Mononuclear cell (primary cell): ENCODE measurements at regions not wholly inside any gene's neighbourhood (a gene's known extent, or its start where the extent isn't known, plus 50 kb on each side); places are given as distances from the start of the nearest gene placed in this dataset.
"Not testable (repeated sequence)": the region's sequence is repeated elsewhere in the genome, so short reads cannot be mapped to it uniquely, and the experiment has no call there.

Experiments
- H3K27me3 ChIP-seq: 2 replicates; pipeline ENCODE4 v1.6.0; 2011; ENCODE audit warnings: low read length, control low read depth; ENCODE audit not compliant: insufficient read depth
- H3K4me1 ChIP-seq: 2 replicates; pipeline ENCODE4 v1.5.1; 2011; ENCODE audit warnings: mild to moderate bottlenecking, low read length, control low read depth; ENCODE audit not compliant: insufficient read depth
- H3K4me3 ChIP-seq: 2 replicates; pipeline ENCODE4 v1.5.1; 2011; ENCODE audit warnings: mild to moderate bottlenecking, low read length, moderate library complexity
- H3K9me3 ChIP-seq: 2 replicates; pipeline ENCODE4 v1.5.1; 2011; ENCODE audit warnings: low read depth, mild to moderate bottlenecking, control low read depth, low read length

GRCh38 chr21:28325618-28326017 lies 667.1 kb downstream of the LTN1 start:
- H3K9me3 ChIP-seq, result no peaks in the 10 kb centered on the region
- no peak overlapping the region for H3K4me3 ChIP-seq
- H3K4me1 ChIP-seq, result no peaks in the 10 kb centered on the region
- H3K27me3 ChIP-seq, result no peaks in the 10 kb centered on the region

GRCh38 chr21:28324690-28325089 lies 668.0 kb downstream of the LTN1 start:
- H3K4me1 ChIP-seq, result no peaks in the 10 kb centered on the region
- H3K27me3 ChIP-seq, result no peaks in the 10 kb centered on the region
- no peak overlapping the region for H3K4me3 ChIP-seq
- H3K9me3 ChIP-seq, result no peaks in the 10 kb centered on the region

GRCh38 chr21:28317177-28317950 lies 675.3 kb downstream of the LTN1 start:
- Histone ChIP-seq H3K9me3 (no peaks in the 10 kb centered on the region), H3K4me1 (no peaks in the 10 kb centered on the region), H3K4me3 (no peak overlapping the region), H3K27me3 (no peaks in the 10 kb centered on the region)

- Histone ChIP-seq H3K27me3 (no peaks in the 10 kb centered on the region), H3K4me1 (no peaks in the 10 kb centered on the region), H3K9me3 (no peaks in the 10 kb centered on the region), H3K4me3 (no peak overlapping the region)
Observed at GRCh38 chr21:28311411-28312190, 681.1 kb downstream of the LTN1 start.

- Histone ChIP-seq H3K9me3 (no peaks in the 10 kb centered on the region), H3K4me1 (no peaks in the 10 kb centered on the region), H3K27me3 (no peaks in the 10 kb centered on the region), H3K4me3 (no peak overlapping the region)
Observed at GRCh38 chr21:28310711-28311110, 682.0 kb downstream of the LTN1 start.

- Histone ChIP-seq H3K27me3 (no peaks in the 10 kb centered on the region), H3K4me1 (no peaks in the 10 kb centered on the region), H3K9me3 (no peaks in the 10 kb centered on the region), H3K4me3 (no peak overlapping the region)
Observed at GRCh38 chr21:28310171-28310685, 682.4 kb downstream of the LTN1 start.

- Histone ChIP-seq H3K9me3 (no peaks in the 10 kb centered on the region), H3K4me1 (no peaks in the 10 kb centered on the region), H3K4me3 (no peak overlapping the region), H3K27me3 (no peaks in the 10 kb centered on the region)
Observed at GRCh38 chr21:28309596-28309995, 683.1 kb downstream of the LTN1 start.

GRCh38 chr21:28308516-28308915 lies 684.2 kb downstream of the LTN1 start:
- no peaks in the 10 kb centered on the region for H3K9me3 ChIP-seq
- H3K4me1 ChIP-seq, result no peaks in the 10 kb centered on the region
- no peak overlapping the region for H3K4me3 ChIP-seq
- no peaks in the 10 kb centered on the region for H3K27me3 ChIP-seq

- no peaks in the 10 kb centered on the region for H3K4me1 ChIP-seq
Observed at GRCh38 chr21:28299946-28300345, 692.7 kb downstream of the LTN1 start.

GRCh38 chr21:28298251-28298672 lies 694.4 kb downstream of the LTN1 start:
- H3K27me3 ChIP-seq, result no peaks in the 10 kb centered on the region
- H3K9me3 ChIP-seq, result no peaks in the 10 kb centered on the region
- H3K4me1 ChIP-seq, result no peaks in the 10 kb centered on the region

More at GRCh38 chr21:28299946-28300345, 692.7 kb downstream of the LTN1 start:
- H3K4me3 ChIP-seq, result no peak overlapping the region
- H3K27me3 ChIP-seq, result no peaks in the 10 kb centered on the region
- H3K9me3 ChIP-seq, result no peaks in the 10 kb centered on the region

GRCh38 chr21:28294051-28294450 lies 698.6 kb downstream of the LTN1 start:
- Histone ChIP-seq H3K9me3 (no peaks in the 10 kb centered on the region), H3K4me3 (no peak overlapping the region), H3K27me3 (no peaks in the 10 kb centered on the region), H3K4me1 (no peaks in the 10 kb centered on the region)

More at GRCh38 chr21:28298251-28298672, 694.4 kb downstream of the LTN1 start:
- no peak overlapping the region for H3K4me3 ChIP-seq

- Histone ChIP-seq H3K4me1 (no peaks in the 10 kb centered on the region), H3K4me3 (no peak overlapping the region), H3K9me3 (peaks cover 4% of the 10 kb centered on the region), H3K27me3 (no peaks in the 10 kb centered on the region)
Observed at GRCh38 chr21:28283641-28284490, 708.8 kb downstream of the LTN1 start.

- no peaks in the 10 kb centered on the region for H3K4me1 ChIP-seq
- no peak overlapping the region for H3K4me3 ChIP-seq
- no peaks in the 10 kb centered on the region for H3K27me3 ChIP-seq
- peaks cover 3% of the 10 kb centered on the region for H3K9me3 ChIP-seq
Observed at GRCh38 chr21:28282833-28283232, 709.8 kb downstream of the LTN1 start.

GRCh38 chr21:28281357-28281756 lies 711.3 kb downstream of the LTN1 start:
- H3K27me3 ChIP-seq, H3K9me3 ChIP-seq, H3K4me3 ChIP-seq, H3K4me1 ChIP-seq: not testable (repeated sequence)

GRCh38 chr21:28280611-28281010 lies 712.1 kb downstream of the LTN1 start:
- Histone ChIP-seq H3K9me3 (no peaks in the 10 kb centered on the region), H3K27me3 (no peaks in the 10 kb centered on the region), H3K4me3 (no peak overlapping the region), H3K4me1 (no peaks in the 10 kb centered on the region)
